ENCODE measurements at regions not wholly inside any gene's neighbourhood (a gene's known extent, or its start where the extent isn't known, plus 50 kb on each side); places are given as distances from the start of the nearest gene placed in this dataset.

DNA sequence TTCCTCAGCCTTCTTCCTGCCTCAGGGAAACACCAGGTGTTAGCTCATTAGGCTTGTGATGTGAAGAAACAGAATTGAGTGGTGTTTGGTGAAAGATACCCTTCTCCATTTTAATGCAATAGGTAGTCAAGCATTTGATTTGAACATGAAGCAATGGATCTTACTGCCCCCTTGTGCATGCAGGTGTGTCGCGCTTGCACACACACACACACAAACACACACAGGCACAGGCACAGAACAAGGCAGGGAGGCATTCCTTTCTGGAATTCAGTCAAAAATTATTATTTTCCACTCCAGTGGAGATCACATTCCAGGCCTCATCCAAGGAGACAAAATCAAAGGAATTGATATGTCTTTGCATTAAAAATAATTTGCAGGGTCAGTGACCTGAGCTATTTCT is 667.0 kb upstream of the MARCKS start:
- TF ChIP-seq, protein P1, sequence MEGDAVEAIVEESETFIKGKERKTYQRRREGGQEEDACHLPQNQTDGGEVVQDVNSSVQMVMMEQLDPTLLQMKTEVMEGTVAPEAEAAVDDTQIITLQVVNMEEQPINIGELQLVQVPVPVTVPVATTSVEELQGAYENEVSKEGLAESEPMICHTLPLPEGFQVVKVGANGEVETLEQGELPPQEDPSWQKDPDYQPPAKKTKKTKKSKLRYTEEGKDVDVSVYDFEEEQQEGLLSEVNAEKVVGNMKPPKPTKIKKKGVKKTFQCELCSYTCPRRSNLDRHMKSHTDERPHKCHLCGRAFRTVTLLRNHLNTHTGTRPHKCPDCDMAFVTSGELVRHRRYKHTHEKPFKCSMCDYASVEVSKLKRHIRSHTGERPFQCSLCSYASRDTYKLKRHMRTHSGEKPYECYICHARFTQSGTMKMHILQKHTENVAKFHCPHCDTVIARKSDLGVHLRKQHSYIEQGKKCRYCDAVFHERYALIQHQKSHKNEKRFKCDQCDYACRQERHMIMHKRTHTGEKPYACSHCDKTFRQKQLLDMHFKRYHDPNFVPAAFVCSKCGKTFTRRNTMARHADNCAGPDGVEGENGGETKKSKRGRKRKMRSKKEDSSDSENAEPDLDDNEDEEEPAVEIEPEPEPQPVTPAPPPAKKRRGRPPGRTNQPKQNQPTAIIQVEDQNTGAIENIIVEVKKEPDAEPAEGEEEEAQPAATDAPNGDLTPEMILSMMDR (IDR thresholded peaks at IDR 0.05; ENCODE audit: extremely low read depth in 1 of 2, insufficient read depth in 1 of 2, low read depth in 1 of 2, low read length in 2 of 2) = peak in 1 of 2 donors; percentile 13
- TF ChIP-seq POLR2AphosphoS5 (IDR thresholded peaks at IDR 0.05; ENCODE audit: insufficient read depth, low read depth, low read length) (no peak), POLR2A (IDR thresholded peaks at IDR 0.05; ENCODE audit: low read depth, low read length) (no peak), JUN (IDR thresholded peaks at IDR 0.05; ENCODE audit: borderline replicate concordance, insufficient read depth, insufficient read length, low read depth) (no peak), EZH2 (IDR thresholded peaks at IDR 0.05; ENCODE audit: borderline replicate concordance, low read depth, low read length, severe bottlenecking) (no peak)

All from endothelial cell of umbilical vein (primary cell).